ENCODE measurements at regions not wholly inside any gene's neighbourhood (a gene's known extent, or its start where the extent isn't known, plus 50 kb on each side); places are given as distances from the start of the nearest gene placed in this dataset.

GRCh38 chr3:168885028-168885427, 778.5 kb downstream of the MECOM start:
- no peak for FAIRE-seq

GRCh38 chr3:168884353-168884903, 779.1 kb downstream of the MECOM start:
- FAIRE-seq = peak; percentile 96

- no peak for FAIRE-seq
These were observed 780.4 kb downstream of the MECOM start for GRCh38 chr3:168883145-168883544.

GRCh38 chr3:168881804-168882203, 781.7 kb downstream of the MECOM start:
- FAIRE-seq = peak; percentile 21

- no peak for FAIRE-seq
These were observed 782.9 kb upstream of the GOLIM4 start for GRCh38 chr3:168878655-168879054.

GRCh38 chr3:168877899-168878298, 782.2 kb upstream of the GOLIM4 start:
- peak; percentile 58 for FAIRE-seq

- no peak for FAIRE-seq
These were observed 780.8 kb upstream of the GOLIM4 start for GRCh38 chr3:168876346-168877035.

GRCh38 chr3:168872826-168873225, 777.1 kb upstream of the GOLIM4 start:
- no peak for FAIRE-seq

GRCh38 chr3:168870892-168871291, 775.2 kb upstream of the GOLIM4 start:
- FAIRE-seq = peak; percentile 47

- FAIRE-seq = peak; percentile 99
These were observed 769.4 kb upstream of the GOLIM4 start for GRCh38 chr3:168865022-168865551.

- peak; percentile 17 for FAIRE-seq
These were observed 768.6 kb upstream of the GOLIM4 start for GRCh38 chr3:168864107-168865021.

- FAIRE-seq = no peak
These were observed 767.8 kb upstream of the GOLIM4 start for GRCh38 chr3:168863561-168863960.

- FAIRE-seq = no peak
These were observed 766.7 kb upstream of the GOLIM4 start for GRCh38 chr3:168862466-168862865.

- no peak for FAIRE-seq
These were observed 764.9 kb upstream of the GOLIM4 start for GRCh38 chr3:168860592-168860991.

- no peak for FAIRE-seq
These were observed 764.3 kb upstream of the GOLIM4 start for GRCh38 chr3:168860028-168860427.

- FAIRE-seq = no peak
These were observed 763.9 kb upstream of the GOLIM4 start for GRCh38 chr3:168859574-168859973.

GRCh38 chr3:168859143-168859542, 763.4 kb upstream of the GOLIM4 start:
- FAIRE-seq = peak; percentile 90

- FAIRE-seq = no peak
These were observed 762.6 kb upstream of the GOLIM4 start for GRCh38 chr3:168858327-168858726.

- no peak for FAIRE-seq
These were observed 754.4 kb upstream of the GOLIM4 start for GRCh38 chr3:168850109-168850508.

GRCh38 chr3:168847291-168847883, 751.7 kb upstream of the GOLIM4 start:
- FAIRE-seq = peak; percentile 97

GRCh38 chr3:168844894-168845482, 749.3 kb upstream of the GOLIM4 start:
- no peak for FAIRE-seq

- FAIRE-seq = no peak
These were observed 748.7 kb upstream of the GOLIM4 start for GRCh38 chr3:168844472-168844871.

GRCh38 chr3:168843481-168843880, 747.8 kb upstream of the GOLIM4 start:
- no peak for FAIRE-seq

Measured in islet of Langerhans (tissue), 1 donor.